Mucosa of stomach (tissue), 1 donor: ENCODE measurements at regions not wholly inside any gene's neighbourhood (a gene's known extent, or its start where the extent isn't known, plus 50 kb on each side); places are given as distances from the start of the nearest gene placed in this dataset.

Experiments
- H3K27me3 ChIP-seq: one replicate; pipeline ENCODE4 v1.7.0; 2013; ENCODE audit warnings: mild to moderate bottlenecking, low read length; ENCODE audit not compliant: control insufficient read depth, insufficient read depth
- H3K36me3 ChIP-seq: one replicate; pipeline ENCODE4 v1.7.0; 2013; ENCODE audit warnings: low read length; ENCODE audit not compliant: control insufficient read depth, insufficient read depth
- H3K4me1 ChIP-seq: one replicate; pipeline ENCODE4 v1.7.0; 2013; ENCODE audit warnings: mild to moderate bottlenecking, low read length; ENCODE audit not compliant: control insufficient read depth, insufficient read depth
- H3K4me3 ChIP-seq: one replicate; pipeline ENCODE4 v1.7.0; 2013; ENCODE audit warnings: low read length
- H3K9ac ChIP-seq: one replicate; pipeline ENCODE4 v1.7.0; 2013; ENCODE audit warnings: mild to moderate bottlenecking, low read length, moderate library complexity
- H3K9me3 ChIP-seq: one replicate; pipeline ENCODE4 v1.7.0; 2013; ENCODE audit warnings: mild to moderate bottlenecking, low read length, moderate library complexity; ENCODE audit not compliant: control insufficient read depth
- donor health status: Pancreatic carcinoma.

DNA sequence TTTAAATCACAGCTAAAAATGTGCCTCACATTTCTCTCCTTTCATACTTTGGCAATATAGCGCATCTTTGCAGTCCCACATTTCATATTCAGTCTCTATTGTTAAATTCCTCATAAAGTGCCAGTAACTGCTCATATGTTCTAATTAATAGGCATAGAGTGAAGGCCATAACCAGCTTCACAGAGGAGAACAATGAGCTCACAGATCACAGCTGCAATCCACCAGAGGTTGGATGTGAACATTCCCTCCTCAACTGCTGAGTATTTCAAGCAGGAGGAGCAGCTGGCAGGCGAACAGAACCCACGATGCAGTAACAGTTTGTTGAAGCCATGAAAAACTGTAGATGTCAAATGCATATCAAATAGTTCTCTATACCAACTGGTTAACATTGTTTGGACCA is 2088.7 kb upstream of the AGA start:
- Histone ChIP-seq H3K36me3 (no peaks in the 10 kb centered on the region), H3K9ac (no peak overlapping the region), H3K27me3 (no peaks in the 10 kb centered on the region), H3K4me1 (no peaks in the 10 kb centered on the region), H3K9me3 (no peaks in the 10 kb centered on the region), H3K4me3 (no peak overlapping the region)

DNA sequence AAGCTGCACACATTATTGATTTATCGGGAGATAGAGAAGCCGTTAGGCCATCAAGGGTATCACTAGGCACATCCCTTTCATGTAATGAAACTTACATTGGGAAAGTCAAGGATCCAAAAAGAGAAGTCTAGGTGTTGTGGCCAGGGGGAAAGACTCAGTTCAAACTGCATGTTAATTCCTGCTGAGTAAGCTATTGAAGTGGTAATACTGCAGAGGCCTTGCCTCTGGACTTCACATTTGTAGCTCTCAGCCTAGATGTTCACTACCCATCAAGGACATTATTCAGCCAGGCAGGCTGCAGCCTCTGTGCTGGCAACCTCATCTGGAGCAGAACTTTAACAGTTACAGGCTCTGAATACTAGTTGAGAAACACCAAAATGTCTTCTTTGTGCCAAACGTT is 2094.5 kb upstream of the AGA start:
- Histone ChIP-seq H3K4me1 (no peaks in the 10 kb centered on the region), H3K27me3 (no peaks in the 10 kb centered on the region), H3K9ac (no peak overlapping the region), H3K9me3 (no peaks in the 10 kb centered on the region), H3K4me3 (no peak overlapping the region), H3K36me3 (no peaks in the 10 kb centered on the region)

DNA sequence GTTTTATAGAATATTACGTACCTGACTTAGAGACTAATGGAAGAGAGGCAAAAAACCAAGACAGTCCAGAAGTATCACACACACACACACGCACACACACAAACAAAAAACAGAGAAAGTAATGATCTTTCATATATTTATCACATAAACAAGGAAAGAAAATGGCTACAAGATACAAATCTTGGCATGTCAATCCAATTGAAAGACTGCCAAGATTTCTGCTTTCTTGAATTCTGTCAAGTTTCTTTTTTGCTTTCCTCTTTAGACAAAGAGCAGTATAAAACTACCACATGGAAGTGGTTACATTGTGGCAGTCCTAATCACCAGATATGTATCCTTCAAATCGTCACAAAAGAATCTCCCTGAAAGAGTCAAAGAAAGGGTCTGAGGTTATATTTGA is 2097.4 kb upstream of the AGA start:
- H3K27me3 ChIP-seq: no peaks in the 10 kb centered on the region
- H3K36me3 ChIP-seq: no peaks in the 10 kb centered on the region
- no peaks in the 10 kb centered on the region for H3K4me1 ChIP-seq
- H3K4me3 ChIP-seq: no peak overlapping the region
- H3K9me3 ChIP-seq: no peaks in the 10 kb centered on the region
- H3K9ac ChIP-seq: no peak overlapping the region

- H3K36me3 ChIP-seq: no peaks in the 10 kb centered on the region
- no peaks in the 10 kb centered on the region for H3K27me3 ChIP-seq
- no peak overlapping the region for H3K4me3 ChIP-seq
- H3K9ac ChIP-seq: no peak overlapping the region
- no peaks in the 10 kb centered on the region for H3K9me3 ChIP-seq
- no peaks in the 10 kb centered on the region for H3K4me1 ChIP-seq
Measured at GRCh38 chr4:179543771-179544170, 2101.5 kb upstream of the AGA start.

DNA sequence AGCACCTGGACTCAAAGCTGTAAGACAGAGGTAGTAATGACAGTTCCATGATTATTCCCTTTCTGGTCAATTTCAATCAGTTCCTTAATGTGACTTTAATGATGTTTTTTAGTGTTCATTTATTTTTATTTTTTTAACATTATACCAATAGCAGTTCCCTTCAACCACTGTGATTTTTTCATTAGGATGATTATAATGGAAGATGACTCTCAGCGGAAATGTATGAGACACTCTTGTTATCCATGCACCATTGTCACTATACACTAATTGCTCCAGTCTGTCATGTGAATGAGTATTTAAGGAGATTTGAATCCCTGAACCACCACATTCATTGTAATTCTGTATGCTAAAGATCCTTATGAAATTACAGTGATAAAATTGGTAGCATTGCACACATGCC is 2102.3 kb upstream of the AGA start:
- no peak overlapping the region for H3K9ac ChIP-seq

DNA sequence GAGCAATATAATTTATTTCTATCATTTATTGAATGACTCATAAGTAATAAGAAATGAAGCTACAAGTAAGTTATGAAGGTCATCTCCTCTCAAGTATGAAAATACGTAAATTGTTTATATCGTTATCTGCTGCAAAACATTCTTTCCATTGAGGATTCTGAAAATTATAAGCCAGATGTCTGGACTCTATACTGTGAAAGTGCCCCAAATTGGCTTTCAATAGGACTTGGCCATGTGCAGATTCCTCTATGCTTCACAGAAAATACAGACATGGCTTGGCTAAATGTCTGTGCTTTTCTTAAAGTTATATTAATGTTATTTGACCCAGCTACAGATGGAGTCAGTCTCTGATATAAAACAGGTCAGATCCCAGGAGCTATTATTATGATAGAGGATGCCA is 2109.9 kb upstream of the AGA start:
- Histone ChIP-seq H3K4me1 (no peaks in the 10 kb centered on the region), H3K9me3 (no peaks in the 10 kb centered on the region), H3K4me3 (no peak overlapping the region)

More for the DNA sequence above, 2102.3 kb upstream of the AGA start:
- Histone ChIP-seq H3K36me3 (no peaks in the 10 kb centered on the region), H3K9me3 (no peaks in the 10 kb centered on the region), H3K4me1 (no peaks in the 10 kb centered on the region), H3K27me3 (no peaks in the 10 kb centered on the region), H3K4me3 (no peak overlapping the region)

GRCh38 chr4:179563741-179564140 is 2121.5 kb upstream of the AGA start:
- Histone ChIP-seq H3K9me3 (no peaks in the 10 kb centered on the region), H3K36me3 (no peaks in the 10 kb centered on the region), H3K4me3 (no peak overlapping the region), H3K27me3 (no peaks in the 10 kb centered on the region), H3K4me1 (no peaks in the 10 kb centered on the region), H3K9ac (no peak overlapping the region)

More for the DNA sequence above, 2109.9 kb upstream of the AGA start:
- no peaks in the 10 kb centered on the region for H3K36me3 ChIP-seq
- H3K9ac ChIP-seq: no peak overlapping the region
- H3K27me3 ChIP-seq: no peaks in the 10 kb centered on the region

GRCh38 chr4:179569549-179569948 is 2127.3 kb upstream of the AGA start:
- Histone ChIP-seq H3K4me3 (no peak overlapping the region), H3K36me3 (no peaks in the 10 kb centered on the region), H3K9me3 (no peaks in the 10 kb centered on the region), H3K9ac (no peak overlapping the region), H3K27me3 (no peaks in the 10 kb centered on the region), H3K4me1 (no peaks in the 10 kb centered on the region)

DNA sequence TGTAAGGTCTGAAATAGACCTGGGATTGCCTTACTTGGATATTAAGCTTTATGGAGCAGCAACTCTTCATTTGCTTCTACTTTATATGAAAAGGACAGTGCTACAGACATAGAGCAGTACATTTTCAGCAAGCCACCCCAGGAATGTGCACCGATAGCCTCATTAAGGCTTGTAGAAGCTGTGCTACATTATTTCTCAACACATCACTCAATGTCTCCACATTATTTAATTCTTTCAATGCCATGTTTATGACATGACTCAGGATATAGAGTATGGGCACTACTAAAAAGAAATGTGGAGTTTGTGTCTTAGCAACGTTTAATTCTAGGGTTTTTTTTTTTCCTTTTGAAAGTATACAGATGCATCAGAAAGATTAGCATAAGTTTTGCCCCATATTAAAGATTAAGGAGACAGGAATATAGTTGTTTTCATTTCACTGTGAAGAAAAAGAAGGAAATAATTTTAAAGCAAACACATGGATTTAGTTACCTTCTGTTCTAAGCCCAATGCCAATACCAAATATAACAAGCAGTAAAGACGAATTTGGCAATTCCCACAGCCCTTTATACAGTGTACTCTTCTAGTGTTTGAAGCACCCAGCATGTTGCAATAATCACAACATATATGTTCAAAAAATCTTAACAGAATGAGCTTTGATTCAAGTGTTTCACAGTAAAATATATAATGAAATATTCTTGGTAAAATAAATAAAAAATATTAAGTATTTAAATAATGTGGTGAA is 2140.1 kb upstream of the AGA start:
- Histone ChIP-seq H3K4me1 (no peaks in the 10 kb centered on the region), H3K9me3 (no peaks in the 10 kb centered on the region), H3K4me3 (no peak overlapping the region), H3K27me3 (no peaks in the 10 kb centered on the region), H3K9ac (no peak overlapping the region), H3K36me3 (no peaks in the 10 kb centered on the region)

DNA sequence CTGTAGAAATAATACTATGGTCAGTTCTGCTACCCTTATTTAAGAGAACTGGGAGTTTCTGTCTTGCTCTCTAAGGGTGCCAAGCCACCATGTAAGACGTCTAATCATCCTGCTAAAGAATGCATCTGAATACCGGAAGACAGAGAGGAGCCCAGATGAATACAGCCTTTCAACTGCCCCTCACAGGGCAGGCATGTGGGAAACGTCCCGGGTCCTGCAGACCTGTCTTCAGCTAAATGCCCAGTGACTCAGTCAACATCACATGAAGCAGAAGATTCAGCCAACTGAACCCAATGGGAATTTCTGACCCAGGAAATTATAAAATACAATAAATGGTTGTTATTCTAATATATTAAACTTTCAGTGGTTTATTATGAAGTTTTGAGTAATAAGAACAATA is 2141.0 kb upstream of the AGA start:
- H3K9ac ChIP-seq: no peak overlapping the region
- no peaks in the 10 kb centered on the region for H3K4me1 ChIP-seq
- H3K9me3 ChIP-seq: no peaks in the 10 kb centered on the region
- no peak overlapping the region for H3K4me3 ChIP-seq
- no peaks in the 10 kb centered on the region for H3K36me3 ChIP-seq
- H3K27me3 ChIP-seq: no peaks in the 10 kb centered on the region

- Histone ChIP-seq H3K36me3 (no peaks in the 10 kb centered on the region), H3K9me3 (no peaks in the 10 kb centered on the region), H3K4me3 (no peak overlapping the region), H3K9ac (no peak overlapping the region), H3K27me3 (no peaks in the 10 kb centered on the region), H3K4me1 (no peaks in the 10 kb centered on the region)
Measured at GRCh38 chr4:179584101-179584500, 2141.9 kb upstream of the AGA start.

GRCh38 chr4:179585761-179586160 is 2143.5 kb upstream of the AGA start:
- no peak overlapping the region for H3K4me3 ChIP-seq
- no peaks in the 10 kb centered on the region for H3K27me3 ChIP-seq
- H3K36me3 ChIP-seq: no peaks in the 10 kb centered on the region
- no peaks in the 10 kb centered on the region for H3K9me3 ChIP-seq
- H3K4me1 ChIP-seq: no peaks in the 10 kb centered on the region
- no peak overlapping the region for H3K9ac ChIP-seq

DNA sequence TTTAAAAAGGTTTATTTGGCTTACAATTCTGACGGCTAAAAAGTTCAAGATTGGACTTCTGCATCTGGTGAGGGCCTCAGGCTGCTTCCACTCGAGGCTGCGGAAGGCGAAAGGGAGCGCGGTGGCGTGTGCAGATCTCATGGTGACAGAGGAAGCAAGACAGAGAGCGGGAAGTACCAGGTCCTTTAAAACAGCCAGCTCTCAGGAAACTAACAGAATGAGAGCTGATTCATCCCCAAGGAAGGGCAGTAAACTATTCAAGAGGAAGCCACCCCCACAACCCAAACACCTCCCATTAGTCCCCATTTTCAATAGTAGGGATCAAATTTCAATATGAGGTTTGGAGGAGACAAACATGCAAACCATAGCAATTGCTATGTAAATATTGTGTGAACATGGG is 2144.2 kb upstream of the AGA start:
- Histone ChIP-seq H3K36me3 (no peaks in the 10 kb centered on the region), H3K4me3 (no peak overlapping the region), H3K4me1 (no peaks in the 10 kb centered on the region), H3K9me3 (no peaks in the 10 kb centered on the region), H3K9ac (no peak overlapping the region), H3K27me3 (no peaks in the 10 kb centered on the region)
